Stimulated activated CD8-positive, alpha-beta memory T cell treated with anti-CD3 and anti-CD28 coated beads, Interleukin-4, amount 100 ng/mL, for 48 hours (primary cell): ENCODE measurements at regions not wholly inside any gene's neighbourhood (a gene's known extent, or its start where the extent isn't known, plus 50 kb on each side); places are given as distances from the start of the nearest gene placed in this dataset.
A peak's percentile ranks its signal among the peaks of the same experiment; 100 is the strongest.
"Not testable (repeated sequence)": the region's sequence is repeated elsewhere in the genome, so short reads cannot be mapped to it uniquely, and the experiment has no call there.

Experiments
- DNase-seq: peaks from one replicate; pipeline ENCODE4 v3.0.0-alpha.2; 2020

- DNase-seq = peak; percentile 28
Observed at GRCh38 chr4:154164931-154165839, 326.4 kb downstream of the DCHS2 start.

- DNase-seq = no peak
Observed at GRCh38 chr4:154160519-154161301, 330.9 kb downstream of the DCHS2 start.

GRCh38 chr4:154158361-154159155 is 333.0 kb downstream of the DCHS2 start:
- DNase-seq = no peak

- DNase-seq = no peak
Observed at GRCh38 chr4:154152546-154152945, 339.1 kb downstream of the DCHS2 start.

GRCh38 chr4:154149236-154149635 is 342.4 kb downstream of the DCHS2 start:
- not testable (repeated sequence) for DNase-seq

- no peak for DNase-seq
Observed at GRCh38 chr4:154143720-154144119, 347.9 kb downstream of the DCHS2 start.

GRCh38 chr4:154142664-154143063 is 348.9 kb downstream of the DCHS2 start:
- DNase-seq = no peak

GRCh38 chr4:154140869-154141268 is 350.7 kb downstream of the DCHS2 start:
- no peak for DNase-seq

- no peak for DNase-seq
Observed at GRCh38 chr4:154137320-154137905, 348.5 kb upstream of the SFRP2 start.

- DNase-seq = no peak
Observed at GRCh38 chr4:154135576-154135975, 346.7 kb upstream of the SFRP2 start.

- DNase-seq = no peak
Observed at GRCh38 chr4:154132406-154132805, 343.5 kb upstream of the SFRP2 start.

GRCh38 chr4:154126276-154126675 is 337.4 kb upstream of the SFRP2 start:
- DNase-seq = no peak

GRCh38 chr4:154125340-154125739 is 336.5 kb upstream of the SFRP2 start:
- no peak for DNase-seq

GRCh38 chr4:154124539-154125255 is 335.8 kb upstream of the SFRP2 start:
- no peak for DNase-seq

GRCh38 chr4:154123897-154124296 is 335.0 kb upstream of the SFRP2 start:
- DNase-seq = no peak

- no peak for DNase-seq
Observed at GRCh38 chr4:154120690-154121345, 331.9 kb upstream of the SFRP2 start.

- no peak for DNase-seq
Observed at GRCh38 chr4:154120006-154120676, 331.3 kb upstream of the SFRP2 start.

- DNase-seq = no peak
Observed at GRCh38 chr4:154119317-154119716, 330.4 kb upstream of the SFRP2 start.

- DNase-seq = not testable (repeated sequence)
Observed at GRCh38 chr4:154117726-154118125, 328.8 kb upstream of the SFRP2 start.

- no peak for DNase-seq
Observed at GRCh38 chr4:154107337-154107736, 318.5 kb upstream of the SFRP2 start.

- DNase-seq = no peak
Observed at GRCh38 chr4:154088741-154089140, 299.9 kb upstream of the SFRP2 start.
